Keratinocyte (primary cell): ENCODE measurements at regions not wholly inside any gene's neighbourhood (a gene's known extent, or its start where the extent isn't known, plus 50 kb on each side); places are given as distances from the start of the nearest gene placed in this dataset.

Source experiments
- DNase-seq: peaks from one replicate; pipeline ENCODE4 v3.0.0-alpha.2; 2011; ENCODE audit warnings: low read depth, missing footprints, low spot score
- FAIRE-seq: peaks from 2 replicates; lab custom pipeline; 2011; peaks lifted over from hg19 to GRCh38; lab: Jason Lieb, UNC
- H2AFZ ChIP-seq: 2 replicates; pipeline ENCODE4 v1.6.0; 2012; ENCODE audit warnings: low read length, control low read depth, inconsistent platforms; ENCODE audit not compliant: control insufficient read depth
- H3K27ac ChIP-seq: 2 replicates; pipeline ENCODE4 v1.5.1; 2011; ENCODE audit warnings: low read length; ENCODE audit not compliant: control insufficient read depth, insufficient read depth
- H3K27me3 ChIP-seq: 3 replicates; pipeline ENCODE4 v1.6.0; 2011; ENCODE audit warnings: low read length; ENCODE audit not compliant: control insufficient read depth, insufficient read depth; ENCODE audit errors: extremely low read depth
- H3K36me3 ChIP-seq, 2 experiments: 2 replicates in 1 of 2; 3 replicates in 1 of 2; pipeline ENCODE4 v1.5.1; 2011; ENCODE audit warnings: low read length in 2 of 2, mild to moderate bottlenecking in 1 of 2; ENCODE audit not compliant: control insufficient read depth in 2 of 2, insufficient read depth in 2 of 2; ENCODE audit errors: extremely low read depth in 1 of 2
- H3K4me1 ChIP-seq: 3 replicates; pipeline ENCODE4 v1.5.1; 2011; ENCODE audit warnings: low read length; ENCODE audit not compliant: control insufficient read depth, insufficient read depth; ENCODE audit errors: extremely low read depth
- H3K4me2 ChIP-seq: 3 replicates; pipeline ENCODE4 v1.6.0; 2011; ENCODE audit warnings: low read depth, low read length; ENCODE audit not compliant: control insufficient read depth, insufficient read depth; ENCODE audit errors: extremely low read depth
- H3K4me3 ChIP-seq, 3 experiments: fragments of 200-600 bp in 1 of 3; sonication (generic) in 1 of 3; 2 replicates in 2 of 3; 3 replicates in 1 of 3; pipeline ENCODE4 v1.5.1; 2011 to 2016; ENCODE audit warnings: low read length in 3 of 3, mild to moderate bottlenecking in 3 of 3, control low read depth in 2 of 3, inconsistent platforms in 1 of 3, low read depth in 1 of 3, mixed read lengths in 1 of 3, mixed run types in 1 of 3, moderate library complexity in 1 of 3; ENCODE audit not compliant: control insufficient read depth in 2 of 3, insufficient read depth in 2 of 3; ENCODE audit errors: extremely low read depth in 1 of 3
- H3K79me2 ChIP-seq: 2 replicates; pipeline ENCODE4 v1.6.0; 2012; ENCODE audit warnings: low read length; ENCODE audit not compliant: control insufficient read depth, insufficient read depth
- H3K9ac ChIP-seq: 3 replicates; pipeline ENCODE4 v1.6.0; 2011; ENCODE audit warnings: low read length; ENCODE audit not compliant: control insufficient read depth, insufficient read depth; ENCODE audit errors: extremely low read depth
- H3K9me1 ChIP-seq: 3 replicates; pipeline ENCODE4 v1.6.0; 2011; ENCODE audit warnings: low read length; ENCODE audit not compliant: control insufficient read depth, insufficient read depth; ENCODE audit errors: extremely low read depth
- H3K9me3 ChIP-seq: 2 replicates; pipeline ENCODE4 v1.5.1; 2012; ENCODE audit warnings: low read depth, low read length; ENCODE audit not compliant: control insufficient read depth
- H4K20me1 ChIP-seq: 3 replicates; pipeline ENCODE4 v1.6.0; 2011; ENCODE audit warnings: low read length; ENCODE audit not compliant: control insufficient read depth, insufficient read depth; ENCODE audit errors: extremely low read depth
- EZH2 ChIP-seq: IDR thresholded peaks from one replicate; pipeline ENCODE4 v1.6.1; 2012; ENCODE audit warnings: inconsistent platforms, mild to moderate bottlenecking, low read length, moderate library complexity
- dilution Hi-C: fragments of 300-500 bp; cut with MboI; formaldehyde crosslinking; loops from one replicate; pipeline ENCODE4 v1.7.0; 2020; ENCODE audit warnings: low sequenced_read_pairs; ENCODE audit not compliant: extremely low pct_ligation_motif_present
- TF ChIP-seq, protein P1 (sequence below), 3 experiments: IDR thresholded peaks in 1 of 3; conservative IDR thresholded peaks in 1 of 3; optimal IDR thresholded peaks in 1 of 3; 2 replicates in 2 of 3; 3 replicates in 1 of 3; pipeline versions ENCODE3 to v1.5.1; 2011; ENCODE audit warnings: low read length in 3 of 3, mild to moderate bottlenecking in 3 of 3, moderate library complexity in 2 of 3, control low read depth in 1 of 3, inconsistent platforms in 1 of 3; ENCODE audit not compliant: insufficient read depth in 2 of 3; ENCODE audit errors: extremely low read depth in 1 of 3

DNA sequence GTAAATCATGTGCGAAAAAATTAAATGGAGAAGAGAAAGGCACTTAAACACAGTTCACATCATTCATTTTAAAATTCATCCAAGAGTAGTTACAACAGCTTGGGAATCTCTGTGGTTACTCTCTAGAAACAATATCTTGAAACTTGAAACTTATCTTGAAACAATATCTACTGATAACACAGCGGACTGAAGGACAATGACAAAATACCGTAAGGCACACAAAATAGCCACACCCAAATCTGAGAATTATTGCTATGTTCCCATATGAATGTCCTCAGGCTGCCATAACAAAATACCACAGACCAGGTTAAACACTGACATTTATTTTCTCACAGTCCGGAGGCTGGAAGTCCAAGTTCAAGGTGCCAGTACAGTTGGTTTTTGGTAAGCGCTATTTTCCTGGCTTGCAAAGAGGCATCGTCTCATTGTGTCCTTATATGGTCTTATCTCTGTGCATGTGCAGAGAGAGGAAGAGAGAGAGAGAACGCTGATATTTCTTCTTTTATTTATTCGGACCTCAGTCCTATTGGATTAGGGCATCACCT lies 122.5 kb upstream of the BTBD3 start:
- no peaks in the 10 kb centered on the region for H3K9me3 ChIP-seq
- H3K4me3 ChIP-seq: no peak overlapping the region
- H3K27ac ChIP-seq: no peak overlapping the region
- peaks cover 7% of the 10 kb centered on the region for H3K4me1 ChIP-seq
- H3K9ac ChIP-seq: no peak overlapping the region
- no peaks in the 10 kb centered on the region for H3K27me3 ChIP-seq
- H3K9me1 ChIP-seq: no peaks in the 10 kb centered on the region
- H3K4me2 ChIP-seq: no peak overlapping the region
- TF ChIP-seq, protein P1, sequence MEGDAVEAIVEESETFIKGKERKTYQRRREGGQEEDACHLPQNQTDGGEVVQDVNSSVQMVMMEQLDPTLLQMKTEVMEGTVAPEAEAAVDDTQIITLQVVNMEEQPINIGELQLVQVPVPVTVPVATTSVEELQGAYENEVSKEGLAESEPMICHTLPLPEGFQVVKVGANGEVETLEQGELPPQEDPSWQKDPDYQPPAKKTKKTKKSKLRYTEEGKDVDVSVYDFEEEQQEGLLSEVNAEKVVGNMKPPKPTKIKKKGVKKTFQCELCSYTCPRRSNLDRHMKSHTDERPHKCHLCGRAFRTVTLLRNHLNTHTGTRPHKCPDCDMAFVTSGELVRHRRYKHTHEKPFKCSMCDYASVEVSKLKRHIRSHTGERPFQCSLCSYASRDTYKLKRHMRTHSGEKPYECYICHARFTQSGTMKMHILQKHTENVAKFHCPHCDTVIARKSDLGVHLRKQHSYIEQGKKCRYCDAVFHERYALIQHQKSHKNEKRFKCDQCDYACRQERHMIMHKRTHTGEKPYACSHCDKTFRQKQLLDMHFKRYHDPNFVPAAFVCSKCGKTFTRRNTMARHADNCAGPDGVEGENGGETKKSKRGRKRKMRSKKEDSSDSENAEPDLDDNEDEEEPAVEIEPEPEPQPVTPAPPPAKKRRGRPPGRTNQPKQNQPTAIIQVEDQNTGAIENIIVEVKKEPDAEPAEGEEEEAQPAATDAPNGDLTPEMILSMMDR (optimal IDR thresholded peaks at IDR 0.05 in 1 of 3, IDR thresholded peaks at IDR 0.05 in 1 of 3, conservative IDR thresholded peaks at IDR 0.05 in 1 of 3; ENCODE audit: extremely low read depth in 1 of 3, insufficient read depth in 2 of 3, low read length in 3 of 3): no peak
- TF ChIP-seq EZH2: no peak
- no peak for DNase-seq
- H3K36me3 ChIP-seq: no peaks in the 10 kb centered on the region
- dilution Hi-C loops: no loop called here
- no peaks in the 10 kb centered on the region for H4K20me1 ChIP-seq
- no peaks in the 10 kb centered on the region for H3K79me2 ChIP-seq
- no peak for FAIRE-seq
- no peak overlapping the region for H2AFZ ChIP-seq

DNA sequence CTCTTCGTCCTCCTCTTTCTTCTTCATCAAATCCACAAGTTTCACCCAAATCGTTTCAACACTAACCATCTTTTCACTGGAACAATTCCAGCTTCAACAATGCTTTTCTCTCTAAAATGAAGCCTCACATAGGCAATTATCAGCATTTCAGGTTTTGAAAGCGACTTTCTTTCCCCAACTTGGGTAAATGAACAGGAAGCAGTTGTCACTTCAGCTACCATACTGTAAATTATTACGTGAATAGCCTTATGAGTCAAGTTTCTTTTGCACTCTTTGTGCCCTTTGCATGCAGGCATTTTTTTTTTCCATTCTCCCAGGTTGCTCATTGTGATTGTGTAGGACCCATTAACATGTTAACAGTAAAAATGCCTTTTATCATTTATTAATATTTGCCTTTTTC lies 121.7 kb upstream of the BTBD3 start:
- Histone ChIP-seq H3K36me3 (no peaks in the 10 kb centered on the region), H3K4me2 (no peak overlapping the region), H3K9me1 (no peaks in the 10 kb centered on the region), H3K4me1 (peaks cover 7% of the 10 kb centered on the region), H3K4me3 (no peak overlapping the region), H3K79me2 (no peaks in the 10 kb centered on the region), H4K20me1 (no peaks in the 10 kb centered on the region), H2AFZ (no peak overlapping the region), H3K9ac (no peak overlapping the region), H3K9me3 (no peaks in the 10 kb centered on the region), H3K27ac (no peak overlapping the region), H3K27me3 (no peaks in the 10 kb centered on the region)
- dilution Hi-C loops: no loop called here
- FAIRE-seq: no peak
- no peak for TF ChIP-seq EZH2
- TF ChIP-seq, protein P1 (optimal IDR thresholded peaks at IDR 0.05 in 1 of 3, IDR thresholded peaks at IDR 0.05 in 1 of 3, conservative IDR thresholded peaks at IDR 0.05 in 1 of 3; ENCODE audit: extremely low read depth in 1 of 3, insufficient read depth in 2 of 3, low read length in 3 of 3): no peak
- no peak for DNase-seq
